Memory B cell (primary cell): ENCODE measurements at regions not wholly inside any gene's neighbourhood (a gene's known extent, or its start where the extent isn't known, plus 50 kb on each side); places are given as distances from the start of the nearest gene placed in this dataset.
"Not testable (repeated sequence)": the region's sequence is repeated elsewhere in the genome, so short reads cannot be mapped to it uniquely, and the experiment has no call there.

Experiments used
- ATAC-seq: fragments of 150-1000 bp; cut with Tn5 transposase; 2 replicates; pipeline ENCODE4 v1.10.0; 2021; ENCODE audit warnings: low read depth, mild to moderate bottlenecking, moderate library complexity
- DNase-seq, 2 donors: peaks; one replicate each; pipeline ENCODE4 v3.0.0; 2022; ENCODE audit warnings: low spot score in 2 of 2
- H3K27ac Mint-ChIP-seq: one replicate; pipeline ENCODE4 v1.8.0; 2022; ENCODE audit warnings: mild to moderate bottlenecking, moderate library complexity, mixed read lengths
- H3K27me3 Mint-ChIP-seq: one replicate; pipeline ENCODE4 v1.8.0; 2022; ENCODE audit warnings: mixed read lengths
- H3K36me3 Mint-ChIP-seq: one replicate; pipeline ENCODE4 v1.8.0; 2022; ENCODE audit warnings: mild to moderate bottlenecking, mixed read lengths
- H3K4me1 Mint-ChIP-seq: one replicate; pipeline ENCODE4 v1.8.0; 2022; ENCODE audit warnings: mixed read lengths
- H3K4me3 Mint-ChIP-seq: one replicate; pipeline ENCODE4 v1.8.0; 2022; ENCODE audit warnings: mild to moderate bottlenecking, moderate library complexity, mixed read lengths
- H3K9me3 Mint-ChIP-seq: one replicate; pipeline ENCODE4 v1.8.0; 2022; ENCODE audit warnings: mixed read lengths

- not testable (repeated sequence) for H3K27ac Mint-ChIP-seq, DNase-seq, H3K4me1 Mint-ChIP-seq, H3K4me3 Mint-ChIP-seq, ATAC-seq, H3K36me3 Mint-ChIP-seq, H3K27me3 Mint-ChIP-seq
- H3K9me3 Mint-ChIP-seq: peaks cover 12% of the 10 kb centered on the region
Measured at GRCh38 chr6:170036367-170036766, 254.5 kb downstream of the DLL1 start.

DNA sequence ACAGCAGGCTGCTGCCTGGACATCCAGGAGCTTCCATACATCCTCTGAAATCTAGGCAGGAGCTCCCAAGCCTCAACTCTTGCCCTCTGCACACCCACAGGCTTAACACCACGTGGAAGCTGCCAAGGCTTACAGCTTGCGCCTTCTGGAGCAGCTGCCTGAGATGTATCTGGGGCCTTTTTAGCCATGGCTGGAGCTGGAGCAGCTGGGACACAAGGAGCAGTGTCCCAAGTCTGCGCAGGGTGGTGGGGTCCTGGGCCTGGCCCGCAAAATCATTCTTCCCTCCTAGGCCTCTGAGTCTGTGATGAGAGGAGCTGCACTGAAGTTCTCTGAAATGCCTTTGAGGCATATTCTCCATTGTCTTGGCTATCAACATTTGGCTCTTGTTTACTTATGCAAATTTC, 255.0 kb downstream of the DLL1 start:
- Mint-ChIP-seq H3K9me3 (peaks cover 12% of the 10 kb centered on the region), H3K36me3 (peaks cover 3% of the 10 kb centered on the region), H3K27me3 (peaks cover 9% of the 10 kb centered on the region), H3K27ac (no peak overlapping the region), H3K4me1 (no peaks in the 10 kb centered on the region), H3K4me3 (no peak overlapping the region)
- DNase-seq (no peak), ATAC-seq (no peak)

GRCh38 chr6:170035044-170035443, 255.8 kb downstream of the DLL1 start:
- Mint-ChIP-seq H3K27me3 (peaks cover 11% of the 10 kb centered on the region), H3K4me1 (no peaks in the 10 kb centered on the region), H3K27ac (no peak overlapping the region), H3K4me3 (no peak overlapping the region), H3K36me3 (peaks cover 3% of the 10 kb centered on the region), H3K9me3 (peaks cover 12% of the 10 kb centered on the region)
- DNase-seq (no peak), ATAC-seq (no peak)

DNA sequence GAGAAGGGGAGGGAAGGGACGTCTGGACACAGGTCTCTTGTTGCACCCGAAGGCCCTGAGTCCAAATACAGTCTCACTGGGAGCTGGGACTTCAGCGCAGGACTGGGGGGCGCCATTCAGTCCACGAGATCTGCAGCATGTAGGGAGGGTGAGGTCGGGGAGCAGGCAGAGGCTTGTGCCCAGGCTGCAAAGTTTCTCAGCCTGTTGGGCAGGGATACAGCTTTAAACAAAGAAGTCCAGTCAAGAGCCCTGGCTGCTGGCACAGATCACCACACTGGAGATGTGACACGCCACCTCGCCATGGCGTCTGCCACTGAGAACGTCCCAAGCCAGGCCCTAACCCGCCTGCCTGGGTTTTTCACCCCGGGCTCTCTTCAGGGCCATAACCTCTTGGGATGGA, 256.6 kb downstream of the DLL1 start:
- no peak overlapping the region for H3K4me3 Mint-ChIP-seq
- DNase-seq (no peak), ATAC-seq (no peak)
- no peaks in the 10 kb centered on the region for H3K4me1 Mint-ChIP-seq
- H3K27me3 Mint-ChIP-seq: peaks cover 9% of the 10 kb centered on the region
- no peak overlapping the region for H3K27ac Mint-ChIP-seq
- H3K36me3 Mint-ChIP-seq: peaks cover 3% of the 10 kb centered on the region
- H3K9me3 Mint-ChIP-seq: peaks cover 12% of the 10 kb centered on the region

DNA sequence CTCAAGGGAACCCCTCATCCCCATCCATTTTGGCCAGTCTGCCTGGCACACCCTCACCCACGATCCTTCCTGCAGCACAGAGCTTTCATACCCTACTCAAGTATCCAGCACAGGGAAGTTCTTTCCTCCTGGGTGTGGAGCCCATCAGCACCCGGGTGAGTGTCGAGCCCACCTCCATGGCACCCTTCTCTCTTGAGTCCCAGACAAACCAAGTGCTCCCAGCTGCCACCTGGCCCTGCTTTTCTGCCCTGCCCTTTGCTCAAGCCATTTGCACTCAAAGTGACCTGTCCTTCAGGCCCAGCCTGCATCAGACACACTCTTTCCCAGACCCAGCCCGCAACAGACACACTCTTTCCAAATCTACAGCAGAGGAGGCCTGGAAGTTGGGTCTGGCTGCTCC, 257.2 kb downstream of the DLL1 start:
- DNase-seq (no peak), ATAC-seq (no peak)
- H3K36me3 Mint-ChIP-seq: peaks cover 3% of the 10 kb centered on the region
- H3K4me1 Mint-ChIP-seq: no peaks in the 10 kb centered on the region
- H3K27ac Mint-ChIP-seq: no peak overlapping the region
- no peak overlapping the region for H3K4me3 Mint-ChIP-seq
- H3K27me3 Mint-ChIP-seq: peaks cover 9% of the 10 kb centered on the region
- H3K9me3 Mint-ChIP-seq: peaks cover 12% of the 10 kb centered on the region

DNA sequence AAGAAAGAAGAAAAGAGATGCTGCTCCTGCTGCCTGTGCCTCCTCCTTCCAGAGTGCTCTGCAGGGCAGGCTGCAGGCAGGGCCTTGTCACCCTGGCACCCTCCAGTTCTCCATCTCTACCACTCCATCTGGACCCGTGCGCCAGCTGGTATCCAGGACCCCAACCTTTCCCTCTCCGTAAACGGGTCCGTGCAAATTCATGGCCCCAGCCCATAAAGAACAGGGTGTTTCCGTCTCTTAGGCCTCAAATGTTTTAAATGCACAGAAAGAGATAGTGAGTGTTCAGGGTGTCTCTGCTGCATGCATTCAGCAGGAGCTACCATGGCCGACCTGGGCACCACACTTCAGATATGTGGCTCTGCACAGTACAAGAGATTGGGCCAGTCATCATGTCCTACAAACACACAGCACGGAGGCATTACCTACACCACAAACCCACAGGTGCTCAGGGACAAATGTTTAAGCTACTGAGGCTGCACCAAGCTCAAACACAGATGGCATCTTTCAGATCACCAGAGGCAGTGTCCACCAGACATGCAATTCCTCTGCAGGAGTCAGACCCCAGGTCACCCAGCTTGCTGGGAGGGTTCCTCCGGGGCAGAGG, 258.1 kb downstream of the DLL1 start:
- DNase-seq (no peak), ATAC-seq (no peak)
- peaks cover 12% of the 10 kb centered on the region for H3K27me3 Mint-ChIP-seq
- H3K9me3 Mint-ChIP-seq: peaks cover 18% of the 10 kb centered on the region
- no peak overlapping the region for H3K27ac Mint-ChIP-seq
- no peak overlapping the region for H3K4me3 Mint-ChIP-seq
- H3K4me1 Mint-ChIP-seq: no peaks in the 10 kb centered on the region
- peaks cover 3% of the 10 kb centered on the region for H3K36me3 Mint-ChIP-seq

GRCh38 chr6:170032197-170032596, 258.7 kb downstream of the DLL1 start:
- ATAC-seq (no peak), DNase-seq (no peak)
- H3K36me3 Mint-ChIP-seq: peaks cover 3% of the 10 kb centered on the region
- H3K9me3 Mint-ChIP-seq: peaks cover 20% of the 10 kb centered on the region
- H3K27me3 Mint-ChIP-seq: peaks cover 12% of the 10 kb centered on the region
- no peak overlapping the region for H3K4me3 Mint-ChIP-seq
- H3K4me1 Mint-ChIP-seq: no peaks in the 10 kb centered on the region
- no peak overlapping the region for H3K27ac Mint-ChIP-seq

DNA sequence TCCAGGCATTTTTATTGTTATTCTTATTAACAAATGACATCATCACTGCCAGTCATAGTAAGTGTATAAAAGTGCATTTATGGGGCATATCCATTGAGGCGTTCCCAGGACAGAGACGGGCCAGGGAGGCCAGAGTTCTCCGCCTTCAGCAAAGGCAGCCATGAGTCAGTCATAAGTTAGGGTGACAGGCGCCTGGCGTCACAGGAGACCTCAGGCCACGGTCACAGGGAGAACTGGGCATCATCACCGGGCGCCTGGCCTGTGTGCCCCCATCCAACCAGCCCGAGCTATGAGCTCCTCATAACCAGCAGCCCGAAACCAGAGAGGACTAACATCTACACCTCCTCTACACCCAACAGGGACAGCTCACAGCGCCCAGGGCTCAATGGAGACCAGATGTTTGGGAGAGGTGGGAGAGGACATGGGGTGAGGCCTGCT, 259.2 kb downstream of the DLL1 start:
- H3K4me1 Mint-ChIP-seq: no peaks in the 10 kb centered on the region
- H3K9me3 Mint-ChIP-seq: peaks cover 20% of the 10 kb centered on the region
- H3K36me3 Mint-ChIP-seq: peaks cover 3% of the 10 kb centered on the region
- H3K27ac Mint-ChIP-seq: no peak overlapping the region
- H3K27me3 Mint-ChIP-seq: peaks cover 12% of the 10 kb centered on the region
- H3K4me3 Mint-ChIP-seq: no peak overlapping the region
- ATAC-seq: no peak
- no peak for DNase-seq

DNA sequence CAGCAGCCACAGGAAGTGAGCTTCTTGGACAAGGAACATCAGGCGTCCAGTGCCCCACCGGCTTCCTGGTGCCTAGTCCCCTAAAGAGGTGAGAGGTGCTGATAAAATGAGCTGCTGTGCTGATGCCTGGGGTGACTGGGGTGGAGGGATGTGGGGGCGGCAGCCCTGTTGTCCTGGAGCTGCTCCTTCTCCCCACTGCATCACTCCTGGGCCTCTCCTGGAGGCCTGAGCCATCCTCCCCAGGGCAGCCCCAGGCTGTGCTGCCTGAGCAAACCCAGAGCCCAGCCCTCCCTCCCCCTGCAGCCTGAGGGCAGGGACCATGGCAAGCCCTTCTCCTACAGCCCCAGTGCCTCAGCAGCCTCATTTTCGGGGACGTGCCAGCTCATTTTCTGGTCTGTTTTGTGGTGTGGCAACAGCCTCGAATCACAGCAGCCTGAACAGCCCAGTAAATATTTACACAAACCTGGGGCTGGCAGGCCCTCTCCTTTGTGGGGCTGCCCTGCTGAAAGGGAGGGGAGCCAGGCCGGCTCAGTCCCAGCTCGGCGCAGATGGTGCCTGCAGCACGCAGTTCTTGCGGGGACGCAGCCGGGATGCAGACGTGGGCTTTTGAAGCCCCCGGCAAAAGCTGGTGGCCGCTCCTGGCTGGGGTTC, 259.9 kb downstream of the DLL1 start:
- peaks cover 13% of the 10 kb centered on the region for H3K27me3 Mint-ChIP-seq
- H3K4me1 Mint-ChIP-seq: no peaks in the 10 kb centered on the region
- peaks cover 16% of the 10 kb centered on the region for H3K9me3 Mint-ChIP-seq
- no peak for DNase-seq
- peaks cover 3% of the 10 kb centered on the region for H3K36me3 Mint-ChIP-seq
- no peak overlapping the region for H3K4me3 Mint-ChIP-seq
- H3K27ac Mint-ChIP-seq: no peak overlapping the region
- no peak for ATAC-seq

DNA sequence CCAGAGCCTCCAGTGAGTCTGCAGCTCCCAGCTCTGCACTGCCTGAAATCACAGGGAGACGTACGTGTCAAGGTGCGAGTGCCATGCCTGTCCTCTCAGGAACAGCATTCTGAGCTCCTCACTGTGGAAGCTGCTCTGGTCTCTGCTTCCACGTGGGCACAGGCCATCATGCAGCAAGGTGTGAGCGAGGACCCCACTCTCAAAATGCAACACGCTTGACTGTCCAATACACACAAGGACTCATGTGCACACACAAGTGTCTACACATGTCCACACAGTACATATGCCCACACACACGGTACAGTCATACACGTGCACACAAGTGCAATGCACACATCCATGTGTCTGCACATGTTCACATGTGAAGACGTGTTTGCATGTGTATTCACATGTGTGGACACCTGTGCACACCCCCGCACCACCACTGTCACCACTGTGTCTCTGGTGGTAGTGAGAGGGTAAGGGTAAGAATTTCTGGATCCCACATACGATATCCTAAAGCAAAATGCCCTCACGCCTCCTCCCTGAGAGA, 260.5 kb downstream of the DLL1 start:
- H3K27ac Mint-ChIP-seq: no peak overlapping the region
- H3K9me3 Mint-ChIP-seq: peaks cover 16% of the 10 kb centered on the region
- ATAC-seq: no peak
- peaks cover 13% of the 10 kb centered on the region for H3K27me3 Mint-ChIP-seq
- H3K4me3 Mint-ChIP-seq: no peak overlapping the region
- H3K4me1 Mint-ChIP-seq: no peaks in the 10 kb centered on the region
- peaks cover 3% of the 10 kb centered on the region for H3K36me3 Mint-ChIP-seq
- DNase-seq: no peak

DNA sequence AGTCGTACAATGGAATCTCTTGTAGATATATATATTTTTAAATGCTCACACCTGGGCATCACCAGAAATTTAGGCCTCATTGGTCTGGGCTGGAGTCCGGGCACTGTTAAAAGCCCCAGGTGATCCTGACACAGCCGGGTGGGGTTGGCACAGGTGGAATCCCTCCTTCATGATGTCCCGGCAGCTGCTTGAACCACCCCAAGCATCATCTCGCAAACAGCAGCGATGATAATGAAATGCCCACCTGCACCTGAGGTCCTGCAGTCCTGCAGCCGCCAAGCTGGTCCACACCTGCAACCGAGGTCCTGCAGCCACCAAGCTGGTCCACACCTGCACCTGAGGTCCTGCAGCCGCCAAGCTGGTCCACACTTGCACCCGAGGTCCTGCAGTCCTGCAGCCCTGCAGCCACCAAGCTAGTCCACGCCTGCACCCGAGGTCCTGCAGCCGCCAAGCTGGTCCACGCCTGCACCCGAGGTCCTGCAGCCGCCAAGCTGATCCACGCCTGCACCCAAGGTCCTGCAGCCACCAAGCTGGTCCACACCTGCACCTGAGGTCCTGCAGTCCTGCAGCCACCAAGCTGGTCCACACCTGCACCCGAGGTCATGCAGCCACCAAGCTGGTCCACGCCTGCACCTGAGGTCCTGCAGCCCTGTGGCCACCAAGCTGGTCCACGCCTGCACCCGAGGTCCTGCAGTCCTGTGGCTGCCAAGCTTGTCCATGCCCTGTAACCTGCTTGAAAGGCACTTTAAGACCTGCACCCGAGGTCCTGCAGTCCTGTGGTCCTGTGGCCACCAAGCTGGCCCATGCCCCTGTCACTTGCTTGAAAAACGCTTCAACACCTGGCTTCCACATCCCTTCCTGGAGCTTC, 261.2 kb downstream of the DLL1 start:
- Mint-ChIP-seq H3K4me3 (no peak overlapping the region), H3K27me3 (peaks cover 13% of the 10 kb centered on the region), H3K4me1 (no peaks in the 10 kb centered on the region), H3K27ac (no peak overlapping the region), H3K36me3 (peaks cover 3% of the 10 kb centered on the region), H3K9me3 (peaks cover 16% of the 10 kb centered on the region)
- ATAC-seq: no peak
- no peak for DNase-seq

DNA sequence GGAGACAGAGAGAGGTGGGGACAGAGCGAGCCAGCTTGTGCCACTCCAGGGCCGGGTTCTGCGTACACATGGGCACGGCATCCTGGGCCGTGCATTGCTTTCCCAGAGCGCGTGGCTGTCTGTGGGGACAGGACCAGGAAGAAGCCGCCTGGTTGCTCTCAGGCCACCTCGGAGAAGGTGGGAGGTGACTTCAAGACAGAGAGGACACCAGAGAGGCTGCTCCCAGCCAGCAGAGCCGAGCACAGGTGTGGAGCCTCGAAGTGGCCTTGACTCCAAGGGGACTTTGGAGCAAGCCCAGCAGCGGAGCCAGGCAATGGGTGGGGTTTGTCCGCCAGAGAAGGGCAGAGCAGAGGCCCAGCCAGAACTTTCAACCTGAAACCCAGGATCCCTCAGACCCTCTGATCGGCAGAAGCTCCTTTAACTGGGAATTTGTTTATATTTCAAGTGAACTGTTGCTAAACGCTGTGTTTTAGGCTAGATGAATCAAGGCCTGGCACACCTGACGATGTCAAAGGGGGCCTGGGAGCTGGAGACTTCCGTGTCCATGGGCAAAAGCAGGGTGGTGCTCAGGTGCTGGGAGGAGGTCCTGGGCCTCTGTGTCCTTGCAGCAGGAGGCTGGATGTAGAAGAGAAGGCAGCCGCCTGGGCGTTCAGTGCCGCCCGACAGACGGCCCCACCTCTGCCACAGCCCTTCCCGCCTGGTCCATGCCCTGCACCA, 262.1 kb downstream of the DLL1 start:
- peaks cover 13% of the 10 kb centered on the region for H3K9me3 Mint-ChIP-seq
- DNase-seq: no peak
- H3K4me1 Mint-ChIP-seq: no peaks in the 10 kb centered on the region
- H3K4me3 Mint-ChIP-seq: no peak overlapping the region
- peaks cover 3% of the 10 kb centered on the region for H3K36me3 Mint-ChIP-seq
- no peak for ATAC-seq
- peaks cover 13% of the 10 kb centered on the region for H3K27me3 Mint-ChIP-seq
- H3K27ac Mint-ChIP-seq: no peak overlapping the region

- DNase-seq (no peak), ATAC-seq (no peak)
- Mint-ChIP-seq H3K36me3 (no peaks in the 10 kb centered on the region), H3K9me3 (peaks cover 7% of the 10 kb centered on the region), H3K4me3 (no peak overlapping the region), H3K27me3 (peaks cover 7% of the 10 kb centered on the region), H3K27ac (no peak overlapping the region), H3K4me1 (no peaks in the 10 kb centered on the region)
Measured at GRCh38 chr6:170027647-170028043, 263.2 kb downstream of the DLL1 start.
